Neural cell (in vitro differentiated cells): ENCODE measurements at regions not wholly inside any gene's neighbourhood (a gene's known extent, or its start where the extent isn't known, plus 50 kb on each side); places are given as distances from the start of the nearest gene placed in this dataset.
"Not testable (repeated sequence)": the region's sequence is repeated elsewhere in the genome, so short reads cannot be mapped to it uniquely, and the experiment has no call there.

Experiments
- H2AFZ ChIP-seq: fragments of 200-600, 300-800 bp; sonication (generic), shearing (Covaris generic); 2 replicates; pipeline ENCODE4 v1.6.0; 2014; ENCODE audit warnings: low read depth, mild to moderate bottlenecking, antibody characterized with exemption, low read length, moderate library complexity
- H3F3A ChIP-seq: fragments of 200-600 bp; shearing (Covaris generic); 2 replicates; pipeline ENCODE4 v1.6.1; 2016; ENCODE audit warnings: mild to moderate bottlenecking, moderate library complexity, mixed read lengths, antibody characterized with exemption, low read length; ENCODE audit not compliant: insufficient read depth, poor library complexity, severe bottlenecking
- H3K27ac ChIP-seq: fragments of 200-600, 300-800 bp; sonication (generic), shearing (Covaris generic); 2 replicates; pipeline ENCODE4 v1.5.1; 2014; ENCODE audit warnings: mild to moderate bottlenecking, low read length, moderate library complexity
- H3K27me3 ChIP-seq: fragments of 300-800, 200-600 bp; sonication (generic), shearing (Covaris generic); 2 replicates; pipeline ENCODE4 v1.6.0; 2014; ENCODE audit warnings: mild to moderate bottlenecking, low read depth, low read length, moderate library complexity; ENCODE audit not compliant: insufficient read depth
- H3K36me3 ChIP-seq: fragments of 300-800, 200-600 bp; sonication (generic), shearing (Covaris generic); 2 replicates; pipeline ENCODE4 v1.5.1; 2014; ENCODE audit warnings: mild to moderate bottlenecking, antibody characterized with exemption, low read length, moderate library complexity; ENCODE audit not compliant: insufficient read depth
- H3K4me2 ChIP-seq: fragments of 300-800, 200-600 bp; sonication (generic), shearing (Covaris generic); 2 replicates; pipeline ENCODE4 v1.6.0; 2014; ENCODE audit warnings: mild to moderate bottlenecking, low read length
- H3K4me3 ChIP-seq: fragments of 300-800, 200-600 bp; sonication (generic), shearing (Covaris generic); 2 replicates; pipeline ENCODE4 v1.5.1; 2014; ENCODE audit warnings: mild to moderate bottlenecking, low read length, moderate library complexity
- H3K79me2 ChIP-seq: fragments of 200-600 bp; shearing (Covaris generic); replicated peaks from 2 replicates; pipeline ENCODE4 v1.6.0; 2014; ENCODE audit warnings: mild to moderate bottlenecking, low read length, moderate library complexity; ENCODE audit not compliant: insufficient read depth
- H3K9ac ChIP-seq: fragments of 300-800, 200-600 bp; sonication (generic), shearing (Covaris generic); 2 replicates; pipeline ENCODE4 v1.6.1; 2016; ENCODE audit warnings: mild to moderate bottlenecking, low read length, mixed read lengths
- H3K9me2 ChIP-seq: fragments of 200-600 bp; shearing (Covaris generic); 2 replicates; pipeline ENCODE4 v1.6.1; 2016; ENCODE audit warnings: mild to moderate bottlenecking, low read length, mixed read lengths; ENCODE audit not compliant: insufficient read depth
- H3K9me3 ChIP-seq: fragments of 200-600, 300-800 bp; sonication (generic), shearing (Covaris generic); 2 replicates; pipeline ENCODE4 v1.6.1; 2016; ENCODE audit warnings: mild to moderate bottlenecking, mixed run types, low read length, moderate library complexity, mixed read lengths
- H4K20me1 ChIP-seq: fragments of 200-600 bp; shearing (Covaris generic); 2 replicates; pipeline ENCODE4 v1.6.1; 2016; ENCODE audit warnings: mild to moderate bottlenecking, mixed run types; ENCODE audit not compliant: insufficient read depth
- EP300 ChIP-seq: fragments of 450-650 bp; conservative IDR thresholded peaks from 2 replicates; pipeline ENCODE4 v1.6.1; 2014; ENCODE audit warnings: antibody characterized with exemption, mild to moderate bottlenecking, moderate library complexity; ENCODE audit not compliant: poor library complexity, severe bottlenecking
- EZH2 ChIP-seq: fragments of 200-600, 300-800 bp; shearing (Covaris generic), sonication (generic); IDR thresholded peaks from 2 replicates; pipeline ENCODE4 v1.6.1; 2014; ENCODE audit warnings: antibody characterized with exemption, low read length, borderline replicate concordance, mild to moderate bottlenecking; ENCODE audit not compliant: insufficient read depth, poor library complexity, severe bottlenecking
- MXI1 ChIP-seq: fragments of 450-650 bp; conservative IDR thresholded peaks from 2 replicates; pipeline ENCODE4 v1.6.1; 2014; ENCODE audit warnings: antibody characterized with exemption, mild to moderate bottlenecking; ENCODE audit not compliant: poor library complexity, severe bottlenecking
- POLR2AphosphoS5 ChIP-seq: IDR thresholded peaks from 2 replicates; pipeline ENCODE4 v1.6.1; 2012
- RAD21 ChIP-seq: fragments of 450-650 bp; conservative IDR thresholded peaks from 2 replicates; pipeline ENCODE4 v1.6.1; 2014; ENCODE audit warnings: antibody characterized with exemption, mild to moderate bottlenecking, moderate library complexity
- REST ChIP-seq: IDR thresholded peaks from 2 replicates; pipeline ENCODE4 v1.6.1; 2012; ENCODE audit warnings: borderline replicate concordance
- SMC3 ChIP-seq: fragments of 450-650 bp; conservative IDR thresholded peaks from 2 replicates; pipeline ENCODE4 v1.6.1; 2014; ENCODE audit warnings: antibody characterized with exemption, mild to moderate bottlenecking, moderate library complexity; ENCODE audit not compliant: poor library complexity
- TAF1 ChIP-seq: IDR thresholded peaks from 2 replicates; pipeline ENCODE4 v1.6.1; 2012; ENCODE audit warnings: low read depth
- TF ChIP-seq, protein P1 (sequence below): fragments of 450-650 bp; IDR thresholded peaks from 2 replicates; pipeline ENCODE4 v1.5.1; 2014; ENCODE audit warnings: antibody characterized with exemption, mild to moderate bottlenecking, moderate library complexity; ENCODE audit not compliant: poor library complexity, severe bottlenecking

GRCh38 chrX:107296184-107296583, 89.8 kb downstream of the DNAAF6 start:
- H3K27me3 ChIP-seq, H3F3A ChIP-seq, H3K9me3 ChIP-seq, H3K4me2 ChIP-seq, H3K27ac ChIP-seq, H3K79me2 ChIP-seq, H3K9ac ChIP-seq, H4K20me1 ChIP-seq, H3K4me3 ChIP-seq, H3K36me3 ChIP-seq, H3K9me2 ChIP-seq, H2AFZ ChIP-seq: not testable (repeated sequence)

DNA sequence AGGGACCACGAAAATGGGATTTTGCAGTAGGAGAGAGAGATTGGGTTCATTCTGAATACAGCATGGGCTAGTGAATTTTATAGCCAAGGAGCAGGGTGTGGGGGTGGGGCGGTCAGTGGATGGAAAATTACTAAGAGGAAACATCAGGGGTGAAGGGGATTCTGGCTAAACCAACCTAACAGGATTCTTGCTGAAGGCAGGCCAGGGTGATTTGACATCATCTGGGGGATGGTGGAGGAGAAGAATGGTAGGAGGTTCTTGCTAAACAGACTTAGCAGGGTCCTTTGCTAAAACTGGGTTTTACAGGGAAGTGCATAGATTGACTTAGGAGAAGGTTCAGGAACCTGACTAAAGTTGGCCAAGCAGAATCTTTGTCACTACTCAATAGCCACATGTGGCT, 91.9 kb downstream of the DNAAF6 start:
- no peaks in the 10 kb centered on the region for H3K27me3 ChIP-seq
- no peak overlapping the region for H3K4me3 ChIP-seq
- no peaks in the 10 kb centered on the region for H3K79me2 ChIP-seq
- H3K4me2 ChIP-seq, result no peak overlapping the region
- no peaks in the 10 kb centered on the region for H3K36me3 ChIP-seq
- H3K9me2 ChIP-seq, result no peaks in the 10 kb centered on the region
- H3F3A ChIP-seq, result no peaks in the 10 kb centered on the region
- H2AFZ ChIP-seq, result no peak overlapping the region
- no peak overlapping the region for H3K9ac ChIP-seq
- no peak for TF ChIP-seq EZH2
- no peak for TF ChIP-seq RAD21
- no peak for TF ChIP-seq MXI1
- no peaks in the 10 kb centered on the region for H3K9me3 ChIP-seq
- no peak overlapping the region for H3K27ac ChIP-seq
- H4K20me1 ChIP-seq, result no peaks in the 10 kb centered on the region

DNA sequence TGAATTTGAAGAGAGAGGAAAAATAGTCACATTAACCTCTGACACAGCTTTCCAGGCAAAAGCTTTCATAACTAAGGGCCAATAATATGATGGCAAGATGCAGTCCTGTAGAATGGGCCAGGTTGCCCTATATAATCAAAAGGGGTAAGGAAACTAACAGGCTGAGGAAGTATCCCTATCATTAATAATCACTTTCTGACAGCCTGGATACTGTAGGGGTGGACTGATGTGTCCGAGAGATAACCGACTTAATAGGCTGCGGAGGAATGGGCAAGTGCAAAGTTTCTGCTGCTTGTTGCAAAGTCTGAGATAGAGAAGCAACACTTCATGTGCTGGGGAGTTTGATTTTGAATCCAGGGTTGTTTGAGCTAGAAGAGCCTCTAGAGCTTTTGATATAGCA, 94.8 kb downstream of the DNAAF6 start:
- Histone ChIP-seq H3K9me3 (no peaks in the 10 kb centered on the region), H3K9ac (no peak overlapping the region), H3K36me3 (no peaks in the 10 kb centered on the region), H3K9me2 (no peaks in the 10 kb centered on the region), H4K20me1 (no peaks in the 10 kb centered on the region), H3K4me3 (no peak overlapping the region), H3F3A (no peaks in the 10 kb centered on the region), H3K27me3 (no peaks in the 10 kb centered on the region), H3K4me2 (no peak overlapping the region), H2AFZ (no peak overlapping the region), H3K79me2 (no peaks in the 10 kb centered on the region), H3K27ac (no peak overlapping the region)
- TF ChIP-seq POLR2AphosphoS5, result no peak
- TF ChIP-seq REST, result no peak
- TF ChIP-seq EZH2, result no peak
- no peak for TF ChIP-seq SMC3

- no peak overlapping the region for H3K4me2 ChIP-seq
- no peak overlapping the region for H2AFZ ChIP-seq
- H3K36me3 ChIP-seq, result no peaks in the 10 kb centered on the region
- H3K27ac ChIP-seq, result no peak overlapping the region
- H3K9ac ChIP-seq, result no peak overlapping the region
- H3K9me3 ChIP-seq, result no peaks in the 10 kb centered on the region
- no peak for TF ChIP-seq EZH2
- no peak for TF ChIP-seq MXI1
- TF ChIP-seq SMC3, result no peak
- TF ChIP-seq EP300, result no peak
- TF ChIP-seq, protein P1, sequence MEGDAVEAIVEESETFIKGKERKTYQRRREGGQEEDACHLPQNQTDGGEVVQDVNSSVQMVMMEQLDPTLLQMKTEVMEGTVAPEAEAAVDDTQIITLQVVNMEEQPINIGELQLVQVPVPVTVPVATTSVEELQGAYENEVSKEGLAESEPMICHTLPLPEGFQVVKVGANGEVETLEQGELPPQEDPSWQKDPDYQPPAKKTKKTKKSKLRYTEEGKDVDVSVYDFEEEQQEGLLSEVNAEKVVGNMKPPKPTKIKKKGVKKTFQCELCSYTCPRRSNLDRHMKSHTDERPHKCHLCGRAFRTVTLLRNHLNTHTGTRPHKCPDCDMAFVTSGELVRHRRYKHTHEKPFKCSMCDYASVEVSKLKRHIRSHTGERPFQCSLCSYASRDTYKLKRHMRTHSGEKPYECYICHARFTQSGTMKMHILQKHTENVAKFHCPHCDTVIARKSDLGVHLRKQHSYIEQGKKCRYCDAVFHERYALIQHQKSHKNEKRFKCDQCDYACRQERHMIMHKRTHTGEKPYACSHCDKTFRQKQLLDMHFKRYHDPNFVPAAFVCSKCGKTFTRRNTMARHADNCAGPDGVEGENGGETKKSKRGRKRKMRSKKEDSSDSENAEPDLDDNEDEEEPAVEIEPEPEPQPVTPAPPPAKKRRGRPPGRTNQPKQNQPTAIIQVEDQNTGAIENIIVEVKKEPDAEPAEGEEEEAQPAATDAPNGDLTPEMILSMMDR, result no peak
- TF ChIP-seq POLR2AphosphoS5, result no peak
- no peak for TF ChIP-seq RAD21
- TF ChIP-seq REST, result no peak
- TF ChIP-seq TAF1, result no peak
- no peaks in the 10 kb centered on the region for H3K79me2 ChIP-seq
- no peak overlapping the region for H3K4me3 ChIP-seq
- H3K9me2 ChIP-seq, result no peaks in the 10 kb centered on the region
- no peaks in the 10 kb centered on the region for H4K20me1 ChIP-seq
- no peaks in the 10 kb centered on the region for H3K27me3 ChIP-seq
- H3F3A ChIP-seq, result no peaks in the 10 kb centered on the region
These were observed 97.7 kb downstream of the DNAAF6 start for GRCh38 chrX:107304141-107304540.
